ENCODE measurements at regions not wholly inside any gene's neighbourhood (a gene's known extent, or its start where the extent isn't known, plus 50 kb on each side); places are given as distances from the start of the nearest gene placed in this dataset.

- no peak for TF ChIP-seq CTCF (IDR thresholded peaks at IDR 0.05 in 2 of 3, conservative IDR thresholded peaks at IDR 0.05 in 1 of 3; ENCODE audit: control insufficient read depth in 2 of 3, extremely low read depth in 1 of 3, insufficient read depth in 1 of 3, low read depth in 3 of 3, low read length in 3 of 3)
- no peak for TF ChIP-seq POLR2AphosphoS2 (IDR thresholded peaks at IDR 0.05; ENCODE audit: low read depth, low read length)
- TF ChIP-seq BMI1 (IDR thresholded peaks at IDR 0.05; ENCODE audit: borderline replicate concordance): no peak
Observed at GRCh38 chr13:40384976-40385857, 281.2 kb downstream of the FOXO1 start.
